ENCODE measurements at regions not wholly inside any gene's neighbourhood (a gene's known extent, or its start where the extent isn't known, plus 50 kb on each side); places are given as distances from the start of the nearest gene placed in this dataset.

DNA sequence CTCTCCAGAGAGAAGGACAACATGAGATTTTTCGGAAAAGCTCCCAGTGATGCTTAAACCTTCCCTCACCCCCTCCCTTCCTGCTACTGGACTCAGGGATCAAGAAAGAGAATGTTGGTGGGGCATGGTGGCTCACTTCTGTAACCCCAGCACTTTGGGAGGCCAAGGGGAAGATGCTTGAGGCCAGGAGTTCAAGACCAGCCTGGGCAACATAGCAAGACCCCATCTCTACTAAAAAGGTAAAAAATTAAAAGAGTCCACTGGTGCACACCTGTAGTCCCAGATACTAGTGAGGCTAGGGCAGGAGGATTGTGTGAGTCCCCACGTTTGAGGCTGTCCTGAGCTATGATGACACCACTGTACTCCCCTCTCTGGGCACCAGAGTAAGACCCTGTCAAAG is 162.9 kb upstream of the RAB4A start:
- TF ChIP-seq EP300 (IDR thresholded peaks at IDR 0.05): no peak
- TF ChIP-seq, protein P1, sequence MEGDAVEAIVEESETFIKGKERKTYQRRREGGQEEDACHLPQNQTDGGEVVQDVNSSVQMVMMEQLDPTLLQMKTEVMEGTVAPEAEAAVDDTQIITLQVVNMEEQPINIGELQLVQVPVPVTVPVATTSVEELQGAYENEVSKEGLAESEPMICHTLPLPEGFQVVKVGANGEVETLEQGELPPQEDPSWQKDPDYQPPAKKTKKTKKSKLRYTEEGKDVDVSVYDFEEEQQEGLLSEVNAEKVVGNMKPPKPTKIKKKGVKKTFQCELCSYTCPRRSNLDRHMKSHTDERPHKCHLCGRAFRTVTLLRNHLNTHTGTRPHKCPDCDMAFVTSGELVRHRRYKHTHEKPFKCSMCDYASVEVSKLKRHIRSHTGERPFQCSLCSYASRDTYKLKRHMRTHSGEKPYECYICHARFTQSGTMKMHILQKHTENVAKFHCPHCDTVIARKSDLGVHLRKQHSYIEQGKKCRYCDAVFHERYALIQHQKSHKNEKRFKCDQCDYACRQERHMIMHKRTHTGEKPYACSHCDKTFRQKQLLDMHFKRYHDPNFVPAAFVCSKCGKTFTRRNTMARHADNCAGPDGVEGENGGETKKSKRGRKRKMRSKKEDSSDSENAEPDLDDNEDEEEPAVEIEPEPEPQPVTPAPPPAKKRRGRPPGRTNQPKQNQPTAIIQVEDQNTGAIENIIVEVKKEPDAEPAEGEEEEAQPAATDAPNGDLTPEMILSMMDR (IDR thresholded peaks at IDR 0.05): no peak
- TF ChIP-seq POLR2AphosphoS5 (IDR thresholded peaks at IDR 0.05): no peak
